ENCODE measurements at regions not wholly inside any gene's neighbourhood (a gene's known extent, or its start where the extent isn't known, plus 50 kb on each side); places are given as distances from the start of the nearest gene placed in this dataset.
"Not testable (repeated sequence)": the region's sequence is repeated elsewhere in the genome, so short reads cannot be mapped to it uniquely, and the experiment has no call there.

DNA sequence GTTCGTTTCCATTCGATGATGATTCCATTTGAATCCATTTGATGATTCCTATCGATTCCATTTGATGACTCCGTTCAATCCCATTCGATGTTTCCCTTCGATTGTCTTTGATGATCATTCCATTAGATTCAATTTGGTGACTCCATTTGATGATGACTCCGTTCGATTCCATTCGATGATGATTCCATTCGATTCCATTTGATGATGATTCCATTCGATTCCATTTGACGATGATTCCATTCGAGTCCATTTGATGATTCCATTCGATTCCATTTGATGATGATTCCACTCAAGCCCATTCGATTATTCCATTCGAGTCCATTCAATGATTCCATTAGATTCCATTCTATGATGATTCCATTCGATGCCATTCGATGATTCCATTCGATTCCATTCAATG is 2730.6 kb downstream of the RPIA start:
- not testable (repeated sequence) for DNase-seq (ENCODE audit: low spot score)

DNA sequence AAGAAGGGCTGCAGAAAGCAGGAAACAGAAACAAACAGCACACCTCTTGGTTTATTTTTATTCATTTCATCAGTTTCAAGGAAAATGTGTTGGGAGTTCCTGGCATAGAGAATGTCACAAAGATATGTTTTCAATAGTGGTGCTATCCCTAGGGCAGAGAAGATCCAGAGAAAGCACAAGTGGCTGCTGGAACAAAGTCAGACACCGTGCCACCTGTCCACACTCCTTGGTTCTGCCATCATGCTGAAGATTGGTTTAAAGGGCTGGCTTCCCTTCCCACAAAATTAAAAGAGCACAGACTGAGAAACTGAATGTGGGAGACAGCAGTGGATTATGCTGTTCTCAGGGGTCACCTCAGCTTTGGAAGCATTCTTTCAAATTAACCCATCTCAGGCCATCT is 2735.7 kb downstream of the RPIA start:
- DNase-seq (ENCODE audit: low spot score): not testable (repeated sequence)

DNA sequence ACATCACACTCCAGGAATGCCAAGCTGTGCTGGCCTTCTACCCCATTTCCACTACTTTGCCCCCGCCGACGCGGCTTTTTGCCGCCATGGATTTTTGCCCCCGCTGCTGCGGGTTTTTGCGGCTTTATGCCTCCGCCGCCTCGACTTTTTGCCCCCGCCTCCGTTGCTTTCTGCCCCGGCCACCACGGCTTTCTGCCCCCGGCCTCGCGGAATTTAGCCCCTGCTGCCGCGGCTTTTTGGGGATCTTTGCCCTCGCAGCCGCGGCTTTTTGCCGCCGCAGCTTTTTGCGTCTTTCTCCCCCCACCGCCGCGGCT is 2750.4 kb downstream of the RPIA start:
- DNase-seq (ENCODE audit: low spot score): not testable (repeated sequence)

DNA sequence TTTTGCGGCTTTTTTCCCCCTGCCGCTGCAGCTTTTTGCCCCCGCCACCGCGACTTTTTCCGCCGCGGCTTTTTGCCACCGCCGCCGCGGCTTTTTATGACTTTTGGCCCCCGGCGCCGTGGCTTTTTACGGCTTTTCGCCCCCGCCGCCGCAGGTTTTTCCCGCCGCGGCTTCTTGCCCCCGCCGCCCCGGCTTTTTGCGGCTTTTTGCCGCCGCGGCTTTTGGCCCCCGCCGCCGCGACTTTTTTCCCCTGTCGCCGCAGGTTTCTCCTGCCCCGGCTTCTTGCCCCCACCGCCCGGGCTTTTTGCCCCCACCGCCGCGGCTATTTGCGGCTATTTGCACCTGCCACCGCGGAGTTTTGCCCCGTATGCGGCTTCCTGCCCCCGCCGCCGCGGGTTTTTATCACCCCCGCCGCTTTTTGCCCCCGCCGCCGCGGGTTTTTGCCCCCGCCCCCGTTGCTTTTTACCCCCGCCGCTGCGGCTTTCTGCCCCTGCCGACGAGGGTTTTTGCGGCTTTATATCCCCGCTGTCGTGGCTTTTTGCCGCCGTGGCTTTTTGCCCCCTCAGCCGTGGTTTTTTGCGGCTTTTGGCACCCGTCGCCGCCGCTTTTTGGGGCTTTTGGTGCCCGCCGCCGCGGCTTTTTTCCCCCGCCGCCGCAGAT is 2750.9 kb downstream of the RPIA start:
- peak; percentile 43 for DNase-seq (ENCODE audit: low spot score)

DNA sequence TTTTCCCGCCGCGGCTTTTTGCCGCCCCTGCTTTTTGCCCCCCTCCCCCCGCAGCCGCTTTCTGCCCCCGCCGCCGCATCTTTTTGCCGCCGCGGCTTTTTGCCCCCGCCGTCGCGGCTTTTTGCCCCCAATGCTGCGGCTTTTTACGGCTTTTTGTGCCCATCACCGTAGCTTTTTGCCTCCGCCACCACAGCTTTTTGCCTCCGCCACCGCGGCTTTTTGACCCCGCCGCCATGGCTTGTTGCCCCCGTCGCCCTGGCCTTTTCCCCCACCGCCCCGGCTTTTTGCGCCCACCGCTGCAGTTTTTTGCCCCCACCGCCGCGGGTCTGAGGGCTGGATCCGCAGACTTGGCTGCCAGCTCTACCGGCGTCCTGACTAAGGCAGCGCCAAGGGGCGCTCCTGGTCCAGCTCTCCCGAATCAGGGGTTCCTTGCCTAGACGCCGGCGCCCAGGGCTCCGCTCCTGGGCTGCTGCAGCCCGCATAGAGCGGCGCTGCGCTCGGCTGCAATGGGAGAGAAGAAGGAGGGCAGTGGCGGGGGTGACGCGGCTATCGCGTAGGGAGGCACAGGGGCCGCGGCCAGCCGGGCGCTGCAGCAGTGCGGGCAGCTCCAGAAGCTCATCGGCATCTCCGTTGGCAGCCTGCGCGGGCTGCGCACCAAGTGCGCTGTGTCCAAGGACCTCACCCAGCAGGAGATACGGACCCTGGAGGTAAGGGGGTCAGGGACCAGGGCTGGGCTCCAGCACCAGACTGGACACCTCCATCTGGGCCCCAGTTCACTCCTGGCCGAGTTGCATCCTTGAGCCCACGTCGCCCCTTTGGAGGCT is 2751.6 kb downstream of the RPIA start:
- DNase-seq (ENCODE audit: low spot score): peak; percentile 42

DNA sequence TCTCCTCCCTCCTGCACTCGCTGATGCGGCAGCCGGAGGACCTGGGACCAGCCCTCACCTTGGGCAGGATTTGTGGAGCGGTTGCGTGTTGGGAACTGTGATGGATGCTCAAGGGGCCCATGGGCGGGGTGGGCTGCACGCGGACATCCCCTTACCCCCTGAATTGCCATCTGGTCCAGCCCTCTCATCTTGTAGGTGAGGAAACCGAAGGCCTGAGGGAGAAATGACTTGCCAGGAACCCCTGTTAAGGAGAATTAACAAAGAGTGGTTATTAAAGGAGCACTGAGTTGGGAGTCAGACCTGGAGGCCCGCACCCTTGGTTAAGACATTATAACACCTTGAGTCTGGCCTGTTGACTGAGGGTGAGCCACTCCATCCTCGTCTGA is 2752.2 kb downstream of the RPIA start:
- DNase-seq (ENCODE audit: low spot score): not testable (repeated sequence)

DNA sequence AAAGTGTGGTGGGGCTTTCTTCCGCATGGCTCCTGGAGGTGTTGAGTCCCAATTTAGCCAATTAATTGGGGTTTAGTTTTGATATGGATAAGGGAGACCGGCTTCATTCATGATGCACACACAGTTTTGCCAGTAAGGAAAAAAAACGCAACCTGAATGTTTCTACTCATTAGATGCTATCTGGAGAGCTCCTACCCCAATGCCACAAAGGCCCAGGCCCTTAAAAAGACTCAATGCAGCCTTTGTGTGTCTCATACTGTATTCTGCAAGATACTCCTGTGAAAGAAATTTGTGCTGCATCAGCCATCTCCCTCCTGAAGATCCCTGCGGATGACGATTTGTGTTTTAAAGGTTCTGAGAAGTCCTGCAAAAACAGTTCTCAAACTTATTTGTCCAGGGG is 2754.2 kb downstream of the RPIA start:
- not testable (repeated sequence) for DNase-seq (ENCODE audit: low spot score)

DNA sequence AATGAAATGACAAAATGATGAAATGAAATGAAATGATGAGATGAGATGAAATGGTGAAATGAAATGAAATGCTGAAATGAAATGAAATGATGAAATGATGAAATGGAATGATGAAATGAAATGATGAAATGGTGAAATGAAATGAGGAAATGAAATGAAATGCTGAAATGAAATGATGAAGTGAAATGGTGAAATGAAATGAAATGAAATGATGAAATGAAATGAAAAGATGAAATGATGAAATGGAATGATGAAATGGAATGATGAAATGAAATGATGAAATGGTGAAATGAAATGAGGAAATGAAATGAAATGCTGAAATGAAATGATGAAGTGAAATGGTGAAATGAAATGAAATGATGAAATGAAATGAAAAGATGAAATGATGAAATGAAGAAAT is 2755.0 kb downstream of the RPIA start:
- DNase-seq (ENCODE audit: low spot score): not testable (repeated sequence)

DNA sequence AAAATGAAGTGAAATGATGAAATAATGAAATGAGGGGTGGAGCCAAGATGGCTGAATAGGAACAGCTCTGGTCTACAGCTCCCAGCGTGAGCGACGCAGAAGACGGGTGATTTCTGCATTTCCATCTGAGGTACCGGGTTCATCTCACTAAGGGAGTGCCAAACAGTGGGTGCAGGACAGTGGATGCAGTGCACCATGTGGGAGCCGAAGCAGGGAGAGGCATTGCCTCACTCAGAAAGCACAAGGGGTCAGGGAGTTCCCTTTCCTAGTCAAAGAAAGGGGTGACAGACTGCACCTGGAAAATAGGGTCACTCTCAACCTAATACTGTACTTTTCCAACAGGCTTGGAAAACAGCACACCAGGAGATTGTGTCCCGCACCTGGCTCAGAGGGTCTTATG is 2755.4 kb downstream of the RPIA start:
- DNase-seq (ENCODE audit: low spot score): not testable (repeated sequence)

DNA sequence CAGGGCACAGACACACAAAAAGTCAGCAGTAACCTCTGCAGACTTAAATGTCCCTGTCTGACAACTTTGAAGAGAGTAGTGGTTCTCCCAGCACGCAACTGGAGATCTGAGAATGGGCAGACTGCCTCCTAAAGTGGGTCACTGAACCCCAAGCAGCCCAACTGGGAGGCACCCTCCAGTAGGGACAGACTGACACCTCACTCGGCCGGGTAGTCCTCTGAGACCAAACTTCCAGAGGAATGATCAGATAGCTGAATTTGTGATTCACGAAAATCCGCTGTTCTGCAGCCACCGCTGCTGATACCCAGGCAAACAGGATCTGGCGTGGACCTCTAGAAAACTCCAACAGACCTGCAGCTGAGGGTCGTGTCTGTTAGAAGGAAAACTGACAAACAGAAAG is 2756.0 kb downstream of the RPIA start:
- DNase-seq (ENCODE audit: low spot score): peak; percentile 36

DNA sequence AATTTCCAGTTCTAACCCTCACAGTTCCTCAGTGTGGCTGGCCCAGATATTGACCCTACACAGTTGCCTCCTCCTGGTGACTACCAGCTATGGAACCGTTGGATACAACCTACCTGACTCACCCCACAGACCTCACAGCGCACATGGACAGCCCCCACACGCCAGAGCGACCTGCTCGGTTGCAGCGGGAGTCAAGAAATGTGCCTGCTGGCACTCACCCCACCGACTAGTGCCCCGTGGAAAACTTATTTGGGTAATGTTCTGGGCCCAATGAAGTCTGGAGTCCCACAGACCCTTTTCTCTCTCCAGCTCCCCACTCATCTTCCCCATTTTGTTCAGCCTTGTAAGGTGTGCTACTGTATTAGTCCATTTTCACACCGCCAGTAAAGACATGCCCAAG is 2770.8 kb downstream of the RPIA start:
- not testable (repeated sequence) for DNase-seq (ENCODE audit: low spot score)

DNA sequence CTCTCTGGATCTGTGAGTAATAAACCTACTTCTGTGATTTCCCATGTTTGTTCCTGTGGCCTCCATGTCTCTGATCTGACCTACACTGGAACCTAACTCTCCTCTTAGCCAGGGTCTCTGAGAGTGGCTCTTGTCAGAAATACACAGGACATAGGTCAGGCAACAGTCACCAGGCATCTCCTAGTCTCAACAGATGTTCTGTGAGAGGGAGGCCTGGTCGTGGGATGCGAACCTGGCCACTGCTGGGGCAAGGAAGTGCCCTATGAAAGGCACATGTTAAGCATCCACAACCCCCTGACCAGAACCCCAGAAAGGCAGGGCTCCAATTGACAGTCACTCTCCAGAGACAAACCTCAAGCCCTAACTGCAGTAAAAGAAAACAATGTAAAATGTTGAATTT is 2771.5 kb downstream of the RPIA start:
- DNase-seq (ENCODE audit: low spot score): not testable (repeated sequence)

DNA sequence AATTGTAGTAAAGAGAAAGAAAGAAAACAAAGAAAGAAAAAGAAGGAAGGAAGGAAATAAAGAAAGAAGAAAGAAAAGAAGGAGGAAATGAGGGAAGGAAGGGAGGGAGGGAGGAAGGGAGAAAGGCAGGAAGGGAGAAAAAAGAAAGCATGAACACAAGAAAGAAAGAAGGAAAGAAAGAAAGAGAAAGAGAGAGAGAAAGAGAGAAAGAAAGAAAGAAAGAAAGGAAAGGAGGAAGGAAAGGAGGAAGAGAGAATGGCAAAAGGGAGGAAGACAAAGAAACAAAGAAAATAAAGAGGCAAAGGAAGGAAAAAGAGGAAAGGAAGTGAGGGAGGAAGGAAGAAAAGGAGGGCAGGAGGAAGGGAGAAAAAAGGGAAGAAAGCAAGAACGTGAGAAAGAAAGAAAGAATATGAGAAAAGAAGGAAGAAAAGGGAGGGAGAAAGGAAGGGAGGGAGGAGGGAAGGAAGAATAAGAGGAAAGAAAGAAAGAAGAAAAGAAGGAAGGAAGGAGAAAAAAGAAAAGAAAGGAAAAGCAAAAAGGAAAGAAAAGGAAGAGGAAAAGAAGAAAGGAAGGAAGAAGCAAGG is 2775.4 kb downstream of the RPIA start:
- not testable (repeated sequence) for DNase-seq (ENCODE audit: low spot score)

DNA sequence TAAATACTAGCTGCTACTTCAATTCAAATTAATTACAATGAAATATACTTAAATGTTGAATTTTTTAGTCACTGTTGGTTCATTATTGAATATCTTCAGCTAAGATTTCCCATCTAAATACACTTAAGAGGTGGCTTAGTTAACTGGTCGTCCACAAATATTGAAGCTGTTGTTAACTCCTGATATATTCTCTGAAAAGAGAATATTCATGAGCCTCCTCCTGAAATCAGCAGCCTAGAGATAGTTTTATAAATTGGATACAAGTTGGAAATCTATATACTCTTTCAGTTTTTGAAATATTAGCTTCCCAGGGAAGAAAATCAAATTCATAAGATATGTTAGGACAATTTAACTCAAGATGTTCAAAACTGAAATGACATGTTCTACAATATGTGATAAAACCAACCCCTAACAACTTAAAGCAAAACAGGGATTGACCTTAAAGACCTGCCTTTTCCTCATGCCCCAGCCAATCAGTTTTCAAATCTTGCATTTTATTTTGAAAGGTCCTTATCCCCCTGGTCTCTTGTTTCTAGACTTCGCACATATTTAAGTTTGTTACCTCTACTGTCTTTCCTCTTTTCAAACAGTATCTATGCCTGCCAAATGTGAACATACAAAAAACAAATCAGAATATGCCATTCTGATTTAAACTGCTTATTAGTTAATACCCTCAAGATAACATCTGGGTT is 2784.9 kb downstream of the RPIA start:
- not testable (repeated sequence) for DNase-seq (ENCODE audit: low spot score)

DNA sequence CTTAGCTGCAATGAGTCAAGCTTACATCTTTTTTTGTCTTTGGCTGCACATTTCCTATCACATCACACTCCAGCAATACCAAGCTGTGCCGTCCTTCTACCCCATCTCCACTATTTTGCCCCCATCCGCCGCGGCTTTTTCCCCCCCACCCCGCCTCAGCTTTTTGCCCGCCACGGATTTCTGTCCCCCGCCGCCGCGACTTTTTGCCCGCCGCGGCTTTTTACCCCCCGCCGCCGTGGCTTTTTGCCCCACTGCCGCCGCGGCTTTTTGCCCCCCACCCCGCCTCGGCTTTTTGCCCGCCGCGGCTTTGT is 2785.4 kb downstream of the RPIA start:
- not testable (repeated sequence) for DNase-seq (ENCODE audit: low spot score)

DNA sequence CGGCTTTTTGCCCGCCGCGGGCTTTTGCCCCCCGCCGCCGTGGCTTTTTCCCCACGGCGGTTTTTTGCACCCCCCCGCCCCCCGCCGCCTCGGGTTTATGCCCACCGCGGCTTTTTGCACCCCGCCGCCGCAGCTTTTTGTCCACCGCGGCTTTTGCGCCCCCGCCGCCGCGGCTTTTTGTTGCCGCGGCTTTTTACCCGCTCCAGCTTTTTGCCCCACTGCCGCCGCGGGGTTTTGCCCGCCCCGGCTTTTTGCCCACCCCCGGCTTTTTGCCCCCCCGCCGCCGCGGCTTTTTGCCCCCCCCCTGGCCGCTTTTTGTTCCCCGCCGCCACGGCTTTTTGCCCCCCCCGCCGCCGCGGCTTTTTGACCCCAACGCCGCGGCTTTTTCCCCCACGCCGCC is 2785.8 kb downstream of the RPIA start:
- not testable (repeated sequence) for DNase-seq (ENCODE audit: low spot score)

DNA sequence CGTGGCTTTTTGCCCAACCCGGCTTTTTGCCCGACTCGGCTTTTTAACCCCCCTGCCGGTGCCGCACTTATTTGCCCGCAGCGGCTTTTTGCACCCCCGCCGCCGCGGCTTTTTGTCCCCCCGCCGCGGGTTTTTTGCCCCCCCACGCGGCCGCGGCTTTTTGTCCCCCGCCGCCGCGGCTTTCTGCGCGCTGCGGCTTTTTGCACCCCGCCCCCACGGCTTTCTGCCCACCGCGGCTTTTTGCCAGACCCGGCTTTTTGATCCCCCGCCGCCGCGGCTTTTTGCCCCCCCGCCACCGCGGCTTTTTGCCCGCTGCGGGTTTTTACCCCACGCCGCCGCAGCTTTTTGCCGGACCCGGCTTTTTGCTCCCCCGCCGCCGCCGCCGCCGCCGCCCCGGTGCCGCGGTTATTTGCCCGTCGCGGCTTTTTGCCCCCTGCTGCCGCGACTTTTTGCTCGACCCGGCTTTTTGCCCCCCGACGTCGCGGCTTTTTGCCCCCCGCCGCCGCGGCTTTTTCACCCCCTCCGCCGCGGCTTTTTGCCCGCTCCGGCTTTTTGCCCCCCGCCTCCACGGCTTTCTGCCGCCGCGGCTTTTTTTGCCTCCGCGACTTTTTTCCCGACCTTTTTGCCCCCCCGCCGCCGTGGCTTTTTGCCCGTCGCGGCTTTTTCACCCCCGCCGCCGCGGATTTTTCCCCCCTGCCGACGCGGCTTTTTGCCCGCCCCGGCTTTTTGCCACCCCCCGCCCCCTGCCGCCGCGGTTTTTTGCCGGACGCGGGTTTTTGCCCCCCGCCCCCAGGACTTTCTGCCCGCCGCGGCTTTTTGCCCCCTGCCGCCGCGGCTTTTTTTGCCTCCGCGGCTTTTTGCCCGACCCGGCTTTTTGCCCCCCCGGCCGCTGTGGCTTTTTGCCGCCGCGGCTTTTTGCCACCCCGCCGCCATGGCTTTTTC is 2786.5 kb downstream of the RPIA start:
- DNase-seq (ENCODE audit: low spot score): peak; percentile 53

DNA sequence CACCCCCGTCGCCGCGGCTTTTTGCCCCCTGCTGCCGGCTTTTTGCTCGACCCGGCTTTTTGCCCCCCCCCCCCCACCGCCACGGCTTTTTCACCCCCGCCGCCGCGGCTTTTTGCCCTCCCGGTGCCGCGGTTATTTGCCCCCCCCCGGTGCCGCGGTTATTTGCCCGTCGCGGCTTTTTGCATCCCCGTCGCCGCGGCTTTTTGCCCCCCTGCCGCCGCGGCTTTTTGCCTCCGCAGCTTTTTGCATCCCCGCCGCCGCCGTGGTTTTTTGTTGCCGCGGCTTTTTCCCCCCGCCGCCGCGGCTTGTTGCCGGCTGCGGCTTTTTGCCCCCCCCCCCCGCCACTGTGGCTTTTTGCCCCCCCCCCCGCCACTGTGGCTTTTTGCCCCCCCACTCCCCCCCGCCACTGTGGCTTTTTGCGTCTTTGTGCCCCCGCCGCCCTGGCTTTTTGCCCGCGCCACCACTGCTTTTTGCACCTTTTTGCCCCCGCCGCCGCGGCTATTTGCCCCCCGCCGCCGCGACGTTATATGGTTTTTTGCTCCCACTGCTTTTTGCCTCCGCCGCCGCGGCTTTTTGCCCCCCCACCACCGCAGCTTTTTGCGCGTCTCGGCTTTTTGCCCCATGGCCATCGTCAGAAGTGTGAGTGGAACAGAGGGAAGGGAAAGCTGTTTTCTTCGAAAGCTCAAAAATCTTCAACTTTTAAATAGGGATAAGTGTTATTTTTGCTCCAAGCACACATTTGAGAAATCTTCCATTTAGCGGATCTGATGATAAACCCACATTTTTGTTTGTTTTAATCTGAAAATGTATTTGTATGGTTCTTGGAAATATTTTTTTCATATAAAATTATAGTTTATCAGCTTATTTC is 2787.6 kb downstream of the RPIA start:
- not testable (repeated sequence) for DNase-seq (ENCODE audit: low spot score)

DNA sequence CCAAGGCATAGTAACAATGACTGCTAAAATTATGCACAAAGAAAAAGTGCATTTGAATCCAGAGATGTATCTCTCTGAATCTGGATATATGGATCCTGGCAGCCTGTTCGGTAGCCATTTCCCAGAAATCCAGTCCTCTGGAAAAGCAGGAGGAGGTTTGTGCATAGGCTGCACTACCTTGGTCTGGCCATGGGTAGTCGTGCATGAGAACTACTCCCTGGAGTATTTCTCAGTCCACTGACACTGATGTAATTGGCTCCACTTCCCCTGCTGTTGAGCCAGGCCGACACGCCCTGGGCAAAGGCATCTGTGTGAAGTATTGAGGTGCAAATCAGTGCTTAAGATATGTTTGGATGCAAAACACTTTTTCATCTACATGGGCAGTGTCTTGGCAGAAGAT is 2793.8 kb downstream of the RPIA start:
- not testable (repeated sequence) for DNase-seq (ENCODE audit: low spot score)

Measured in ureter (tissue), 1 donor.